Lung microvascular endothelial cell (primary cell): ENCODE measurements at regions not wholly inside any gene's neighbourhood (a gene's known extent, or its start where the extent isn't known, plus 50 kb on each side); places are given as distances from the start of the nearest gene placed in this dataset.
"Not testable (repeated sequence)": the region's sequence is repeated elsewhere in the genome, so short reads cannot be mapped to it uniquely, and the experiment has no call there.

ENCODE experiments used
- DNase-seq, 2 donors: peaks; one replicate each; pipeline versions ENCODE4 v3.0.0 to v3.0.0-alpha.2; 2010; ENCODE audit warnings: low read depth in 2 of 2

GRCh38 chr21:25489673-25490072 lies 117.6 kb downstream of the MRPL39 start:
- DNase-seq: no peak

GRCh38 chr21:25487046-25487594 lies 120.2 kb downstream of the MRPL39 start:
- no peak for DNase-seq

- DNase-seq: no peak
Observed at GRCh38 chr21:25485914-25486313, 121.4 kb downstream of the MRPL39 start.

GRCh38 chr21:25467896-25468295 lies 139.4 kb downstream of the MRPL39 start:
- DNase-seq: no peak

GRCh38 chr21:25467071-25467470 lies 140.2 kb downstream of the MRPL39 start:
- DNase-seq: not testable (repeated sequence)

DNA sequence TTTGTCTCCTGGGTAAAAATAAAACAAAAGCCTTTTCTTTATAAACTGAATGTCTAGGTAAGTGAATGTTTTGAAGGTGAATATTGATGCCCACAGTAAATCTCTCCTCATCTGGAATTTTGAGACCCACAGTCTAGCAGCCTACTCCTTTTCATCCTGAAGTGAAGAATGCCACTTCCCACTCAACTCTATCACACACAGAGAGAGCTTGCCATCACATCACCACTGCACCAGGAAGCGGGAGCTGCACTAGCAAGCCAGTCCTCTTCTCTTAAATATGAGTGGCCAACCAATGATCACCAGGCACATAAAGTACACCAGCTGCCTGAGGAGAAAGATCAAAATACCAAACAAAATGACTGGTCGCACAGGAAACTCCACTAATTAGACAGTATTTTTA lies 140.8 kb downstream of the MRPL39 start:
- DNase-seq: no peak

- no peak for DNase-seq
Observed at GRCh38 chr21:25465263-25465662, 142.0 kb downstream of the MRPL39 start.

DNA sequence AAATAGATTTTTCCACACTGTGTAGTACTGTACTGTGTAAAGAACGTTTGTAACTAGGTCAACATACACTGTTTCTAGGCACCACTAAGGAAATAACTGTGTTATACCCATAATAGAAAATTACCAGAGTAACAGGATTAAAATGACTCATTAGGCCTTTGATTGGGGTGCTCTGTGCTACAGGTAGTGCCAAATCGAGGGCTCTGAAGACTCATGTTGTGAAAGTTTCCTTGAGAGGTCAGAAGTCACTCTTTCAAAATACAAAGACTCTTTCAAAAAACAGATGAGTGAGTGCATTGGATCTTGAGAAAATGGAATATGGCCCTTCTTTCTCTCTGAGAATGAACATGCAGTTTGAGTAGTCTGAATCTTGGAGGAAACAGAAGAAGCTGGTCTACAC lies 143.0 kb downstream of the MRPL39 start:
- DNase-seq: no peak

DNA sequence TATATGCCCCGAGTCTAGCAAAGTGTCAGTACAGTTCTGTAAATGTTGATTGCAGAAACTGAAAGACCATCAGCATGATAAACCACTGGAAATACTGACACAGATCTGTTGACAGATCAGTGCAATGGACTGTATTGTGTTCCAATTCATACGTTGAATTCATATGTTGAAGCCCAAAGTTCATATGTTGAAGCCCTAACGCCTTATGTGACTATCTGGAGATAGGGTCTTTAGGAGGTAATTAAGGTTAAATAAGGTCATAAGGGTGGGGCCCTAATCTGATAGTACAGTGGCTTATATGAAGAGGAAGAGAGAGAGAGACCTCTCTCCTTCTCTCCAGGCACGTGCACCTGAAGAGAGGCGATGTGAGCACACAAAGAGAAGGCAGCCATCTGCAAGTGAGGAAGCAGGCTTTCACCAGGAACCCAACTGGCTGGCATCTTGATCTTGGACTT lies 144.7 kb downstream of the MRPL39 start:
- DNase-seq: peak in 1 of 2 donors; percentile 19

GRCh38 chr21:25461725-25462124 lies 145.6 kb downstream of the MRPL39 start:
- DNase-seq: peak; percentile 5 to 32

DNA sequence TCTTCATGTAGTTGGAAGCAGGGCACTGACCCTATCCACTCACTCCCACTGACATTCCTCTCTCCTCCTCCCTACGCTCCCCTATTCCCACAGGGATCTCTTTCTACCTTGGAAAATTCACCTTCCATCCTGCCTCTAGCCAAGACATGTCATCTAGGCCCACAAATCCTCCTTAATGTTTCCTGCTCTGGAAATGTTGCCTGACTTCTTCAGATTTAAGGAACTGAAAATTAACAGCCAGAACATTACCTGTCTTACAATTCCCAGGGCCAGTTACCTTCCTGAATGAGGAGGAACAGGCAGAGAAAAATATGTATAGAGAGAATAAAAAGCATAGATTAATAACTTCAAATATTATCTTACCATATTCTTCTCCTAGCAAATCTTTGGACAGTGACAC lies 147.3 kb downstream of the MRPL39 start:
- no peak for DNase-seq

DNA sequence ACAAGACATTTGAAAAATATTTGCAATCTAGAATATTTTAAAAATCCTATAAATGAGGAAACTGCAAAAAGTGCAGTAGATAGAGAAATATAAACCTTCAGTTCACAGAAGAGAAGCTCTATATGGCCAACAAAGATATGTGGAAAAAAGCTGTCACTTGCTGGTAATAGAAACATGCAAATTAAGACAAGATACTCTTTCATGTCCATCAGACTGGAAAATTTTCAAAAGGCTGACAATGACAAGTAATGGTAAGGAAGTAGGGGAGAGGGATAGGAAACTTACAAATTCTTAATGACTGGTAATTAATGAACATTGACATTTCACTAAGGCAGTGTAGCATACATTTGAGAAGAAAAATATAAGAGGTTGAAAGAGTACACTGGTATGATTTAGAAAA lies 147.9 kb downstream of the MRPL39 start:
- no peak for DNase-seq

GRCh38 chr21:25458484-25458883 lies 148.8 kb downstream of the MRPL39 start:
- no peak for DNase-seq

- DNase-seq: no peak
Observed at GRCh38 chr21:25457946-25458345, 149.3 kb downstream of the MRPL39 start.

DNA sequence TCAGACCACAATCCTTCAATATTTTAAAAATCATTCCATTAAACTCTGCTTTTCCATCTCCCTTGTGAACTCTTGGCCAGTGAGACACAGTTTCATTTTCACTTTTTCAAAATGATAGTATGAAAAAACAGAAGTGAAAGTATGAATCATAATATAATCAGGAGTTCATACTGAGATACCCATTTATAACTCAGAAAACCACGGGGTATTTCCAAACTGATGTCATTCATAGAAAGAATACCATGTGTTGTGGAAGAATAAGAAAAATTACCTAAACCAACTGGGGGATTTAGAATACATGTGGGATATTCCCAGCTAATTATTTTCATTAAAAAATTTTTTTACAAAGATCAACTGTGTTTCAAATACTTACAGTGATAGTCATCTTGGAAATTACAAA lies 149.9 kb downstream of the MRPL39 start:
- DNase-seq: peak; percentile 45 to 68

- DNase-seq: peak in 1 of 2 donors; percentile 17
Observed at GRCh38 chr21:25456672-25457071, 150.6 kb downstream of the MRPL39 start.

DNA sequence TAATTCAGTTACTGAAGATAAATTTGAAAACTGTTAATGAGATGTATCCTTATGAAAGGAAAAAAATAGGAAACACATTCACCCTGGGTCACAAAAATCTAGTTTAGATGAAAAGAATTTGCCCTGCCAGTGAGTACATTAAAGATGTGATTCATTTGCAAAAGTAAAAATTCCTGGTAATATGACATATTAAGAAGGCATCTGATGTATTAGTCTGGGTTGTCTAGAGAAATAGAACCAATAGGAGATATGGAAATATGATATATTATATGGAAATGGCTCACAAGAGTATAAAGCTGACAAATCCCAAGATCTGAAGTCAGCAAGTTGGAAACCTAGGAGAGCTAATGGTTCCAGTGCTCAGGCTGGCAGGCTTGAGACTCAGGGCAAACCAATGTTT lies 153.8 kb downstream of the MRPL39 start:
- DNase-seq: no peak

GRCh38 chr21:25449950-25450349 lies 157.3 kb downstream of the MRPL39 start:
- DNase-seq: no peak

- no peak for DNase-seq
Observed at GRCh38 chr21:25441835-25442234, 165.4 kb downstream of the MRPL39 start.

GRCh38 chr21:25437465-25437864 lies 169.8 kb downstream of the MRPL39 start:
- not testable (repeated sequence) for DNase-seq

GRCh38 chr21:25428537-25428936 lies 178.7 kb downstream of the MRPL39 start:
- DNase-seq: no peak

- no peak for DNase-seq
Observed at GRCh38 chr21:25427828-25428227, 179.5 kb downstream of the MRPL39 start.

GRCh38 chr21:25426580-25426979 lies 180.7 kb downstream of the MRPL39 start:
- no peak for DNase-seq

GRCh38 chr21:25425156-25425555 lies 182.1 kb downstream of the MRPL39 start:
- no peak for DNase-seq
